Activated CD8-positive, alpha-beta T cell treated with anti-CD3 and anti-CD28 coated beads for 36 hours (primary cell): ENCODE measurements at regions not wholly inside any gene's neighbourhood (a gene's known extent, or its start where the extent isn't known, plus 50 kb on each side); places are given as distances from the start of the nearest gene placed in this dataset.

ENCODE experiments used
- ATAC-seq: fragments of 200-7000 bp; cut with Tn5 transposase; one replicate; pipeline ENCODE4 v1.10.0; 2021; ENCODE audit warnings: mild to moderate bottlenecking, moderate library complexity
- CTCF ChIA-PET: fragments of 350-600 bp; sonication (Branson Sonifier 250); formaldehyde crosslinking; loops from one replicate; lab custom pipeline; 2021; ENCODE audit warnings: antibody characterized with exemption; lab: Charles Lee
- POLR2A ChIA-PET: fragments of 350-600 bp; sonication (Branson Sonifier 250); formaldehyde crosslinking; loops from one replicate; lab custom pipeline; 2021; ENCODE audit warnings: antibody characterized with exemption; lab: Charles Lee
- DNase-seq: peaks from one replicate; pipeline ENCODE4 v3.0.0-alpha.2; 2020
- H3K27ac Mint-ChIP-seq: one replicate; pipeline ENCODE4 v1.8.0; 2021; ENCODE audit warnings: mild to moderate bottlenecking, mixed read lengths
- H3K27me3 Mint-ChIP-seq: one replicate; pipeline ENCODE4 v1.8.0; 2021; ENCODE audit warnings: mixed read lengths
- H3K36me3 Mint-ChIP-seq: one replicate; pipeline ENCODE4 v1.8.0; 2021; ENCODE audit warnings: low read depth, mixed read lengths
- H3K4me1 Mint-ChIP-seq: one replicate; pipeline ENCODE4 v1.8.0; 2021; ENCODE audit warnings: low read depth, mixed read lengths
- H3K4me3 Mint-ChIP-seq: one replicate; pipeline ENCODE4 v1.8.0; 2021; ENCODE audit warnings: mild to moderate bottlenecking, moderate library complexity, mixed read lengths
- H3K9me3 Mint-ChIP-seq: one replicate; pipeline ENCODE4 v1.8.0; 2021; ENCODE audit warnings: mixed read lengths
- CTCF ChIP-seq: fragments of 200-600 bp; IDR thresholded peaks from one replicate; pipeline ENCODE4 v1.8.0; 2022; ENCODE audit warnings: antibody characterized with exemption, mild to moderate bottlenecking
- intact Hi-C: fragments of 100-400 bp; cut with micrococcal nuclease; formaldehyde crosslinking; loops from one replicate; pipeline ENCODE4 v1.10.0; 2022

GRCh38 chr7:85407391-85407790 lies 220.5 kb upstream of the SEMA3D start:
- Mint-ChIP-seq H3K27ac (no peak overlapping the region), H3K4me1 (no peaks in the 10 kb centered on the region), H3K9me3 (no peaks in the 10 kb centered on the region), H3K27me3 (no peaks in the 10 kb centered on the region), H3K4me3 (no peak overlapping the region), H3K36me3 (no peaks in the 10 kb centered on the region)
- POLR2A ChIA-PET, result no interaction called here
- DNase-seq (no peak), ATAC-seq (no peak)
- intact Hi-C loops, result no loop called here
- CTCF ChIA-PET, result no interaction called here
- TF ChIP-seq CTCF, result no peak

GRCh38 chr7:85405016-85405902 lies 218.4 kb upstream of the SEMA3D start:
- DNase-seq (no peak), ATAC-seq (no peak)
- H3K9me3 Mint-ChIP-seq, result no peaks in the 10 kb centered on the region
- no peaks in the 10 kb centered on the region for H3K27me3 Mint-ChIP-seq
- no peak overlapping the region for H3K27ac Mint-ChIP-seq
- H3K4me1 Mint-ChIP-seq, result no peaks in the 10 kb centered on the region
- no peak for TF ChIP-seq CTCF
- intact Hi-C loops, result no loop called here
- ChIA-PET CTCF (no interaction called here), POLR2A (no interaction called here)
- no peak overlapping the region for H3K4me3 Mint-ChIP-seq
- no peaks in the 10 kb centered on the region for H3K36me3 Mint-ChIP-seq

DNA sequence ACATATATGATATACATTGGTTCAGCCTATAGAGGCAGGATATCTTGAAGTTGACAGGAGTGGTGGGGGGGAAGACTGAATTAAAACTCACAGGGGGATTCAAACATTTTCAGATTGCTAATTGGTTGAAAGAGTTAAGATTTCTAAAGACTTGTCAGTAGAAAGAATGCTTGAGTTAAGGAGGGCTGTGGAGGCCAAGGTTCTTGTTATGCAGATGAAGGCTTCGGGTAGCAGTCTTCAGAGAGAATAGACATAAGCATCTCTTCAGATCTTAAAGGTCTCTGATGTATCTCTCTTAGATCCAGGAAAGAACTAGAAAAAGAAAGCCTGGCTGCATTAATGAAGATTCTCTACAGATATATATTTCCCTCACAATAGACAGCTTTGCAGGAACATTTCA lies 209.8 kb upstream of the SEMA3D start:
- intact Hi-C loops, result no loop called here
- no peak for TF ChIP-seq CTCF
- H3K27me3 Mint-ChIP-seq, result no peaks in the 10 kb centered on the region
- POLR2A ChIA-PET, result no interaction called here
- CTCF ChIA-PET, result no interaction called here
- H3K36me3 Mint-ChIP-seq, result no peaks in the 10 kb centered on the region
- ATAC-seq, result no peak
- H3K4me3 Mint-ChIP-seq, result no peak overlapping the region
- no peaks in the 10 kb centered on the region for H3K4me1 Mint-ChIP-seq
- H3K9me3 Mint-ChIP-seq, result peaks cover 1% of the 10 kb centered on the region
- H3K27ac Mint-ChIP-seq, result no peak overlapping the region
- DNase-seq, result no peak

- no peaks in the 10 kb centered on the region for H3K36me3 Mint-ChIP-seq
- no peaks in the 10 kb centered on the region for H3K4me1 Mint-ChIP-seq
- intact Hi-C loops, result no loop called here
- TF ChIP-seq CTCF, result no peak
- CTCF ChIA-PET, result no interaction called here
- no peaks in the 10 kb centered on the region for H3K9me3 Mint-ChIP-seq
- POLR2A ChIA-PET, result no interaction called here
- no peak overlapping the region for H3K4me3 Mint-ChIP-seq
- no peak for DNase-seq
- no peak for ATAC-seq
- H3K27me3 Mint-ChIP-seq, result no peaks in the 10 kb centered on the region
- H3K27ac Mint-ChIP-seq, result no peak overlapping the region
Measured at GRCh38 chr7:85392789-85393188, 205.9 kb upstream of the SEMA3D start.

GRCh38 chr7:85392326-85392725 lies 205.5 kb upstream of the SEMA3D start:
- Mint-ChIP-seq H3K4me3 (no peak overlapping the region), H3K36me3 (no peaks in the 10 kb centered on the region), H3K4me1 (no peaks in the 10 kb centered on the region), H3K9me3 (no peaks in the 10 kb centered on the region), H3K27ac (no peak overlapping the region), H3K27me3 (no peaks in the 10 kb centered on the region)
- ChIA-PET POLR2A (no interaction called here), CTCF (no interaction called here)
- no peak for TF ChIP-seq CTCF
- ATAC-seq (no peak), DNase-seq (no peak)
- intact Hi-C loops, result no loop called here
